Neural cell (in vitro differentiated cells): ENCODE measurements at regions not wholly inside any gene's neighbourhood (a gene's known extent, or its start where the extent isn't known, plus 50 kb on each side); places are given as distances from the start of the nearest gene placed in this dataset.

Source experiments
- H2AFZ ChIP-seq: fragments of 200-600, 300-800 bp; sonication (generic), shearing (Covaris generic); 2 replicates; pipeline ENCODE4 v1.6.0; 2014; ENCODE audit warnings: low read depth, mild to moderate bottlenecking, antibody characterized with exemption, low read length, moderate library complexity
- H3F3A ChIP-seq: fragments of 200-600 bp; shearing (Covaris generic); 2 replicates; pipeline ENCODE4 v1.6.1; 2016; ENCODE audit warnings: mild to moderate bottlenecking, moderate library complexity, mixed read lengths, antibody characterized with exemption, low read length; ENCODE audit not compliant: insufficient read depth, poor library complexity, severe bottlenecking
- H3K27ac ChIP-seq: fragments of 200-600, 300-800 bp; sonication (generic), shearing (Covaris generic); 2 replicates; pipeline ENCODE4 v1.5.1; 2014; ENCODE audit warnings: mild to moderate bottlenecking, low read length, moderate library complexity
- H3K27me3 ChIP-seq: fragments of 300-800, 200-600 bp; sonication (generic), shearing (Covaris generic); 2 replicates; pipeline ENCODE4 v1.6.0; 2014; ENCODE audit warnings: mild to moderate bottlenecking, low read depth, low read length, moderate library complexity; ENCODE audit not compliant: insufficient read depth
- H3K36me3 ChIP-seq: fragments of 300-800, 200-600 bp; sonication (generic), shearing (Covaris generic); 2 replicates; pipeline ENCODE4 v1.5.1; 2014; ENCODE audit warnings: mild to moderate bottlenecking, antibody characterized with exemption, low read length, moderate library complexity; ENCODE audit not compliant: insufficient read depth
- H3K4me2 ChIP-seq: fragments of 300-800, 200-600 bp; sonication (generic), shearing (Covaris generic); 2 replicates; pipeline ENCODE4 v1.6.0; 2014; ENCODE audit warnings: mild to moderate bottlenecking, low read length
- H3K4me3 ChIP-seq: fragments of 300-800, 200-600 bp; sonication (generic), shearing (Covaris generic); 2 replicates; pipeline ENCODE4 v1.5.1; 2014; ENCODE audit warnings: mild to moderate bottlenecking, low read length, moderate library complexity
- H3K79me2 ChIP-seq: fragments of 200-600 bp; shearing (Covaris generic); replicated peaks from 2 replicates; pipeline ENCODE4 v1.6.0; 2014; ENCODE audit warnings: mild to moderate bottlenecking, low read length, moderate library complexity; ENCODE audit not compliant: insufficient read depth
- H3K9ac ChIP-seq: fragments of 300-800, 200-600 bp; sonication (generic), shearing (Covaris generic); 2 replicates; pipeline ENCODE4 v1.6.1; 2016; ENCODE audit warnings: mild to moderate bottlenecking, low read length, mixed read lengths
- H3K9me2 ChIP-seq: fragments of 200-600 bp; shearing (Covaris generic); 2 replicates; pipeline ENCODE4 v1.6.1; 2016; ENCODE audit warnings: mild to moderate bottlenecking, low read length, mixed read lengths; ENCODE audit not compliant: insufficient read depth
- H3K9me3 ChIP-seq: fragments of 200-600, 300-800 bp; sonication (generic), shearing (Covaris generic); 2 replicates; pipeline ENCODE4 v1.6.1; 2016; ENCODE audit warnings: mild to moderate bottlenecking, mixed run types, low read length, moderate library complexity, mixed read lengths
- H4K20me1 ChIP-seq: fragments of 200-600 bp; shearing (Covaris generic); 2 replicates; pipeline ENCODE4 v1.6.1; 2016; ENCODE audit warnings: mild to moderate bottlenecking, mixed run types; ENCODE audit not compliant: insufficient read depth
- EP300 ChIP-seq: fragments of 450-650 bp; conservative IDR thresholded peaks from 2 replicates; pipeline ENCODE4 v1.6.1; 2014; ENCODE audit warnings: antibody characterized with exemption, mild to moderate bottlenecking, moderate library complexity; ENCODE audit not compliant: poor library complexity, severe bottlenecking
- EZH2 ChIP-seq: fragments of 200-600, 300-800 bp; shearing (Covaris generic), sonication (generic); IDR thresholded peaks from 2 replicates; pipeline ENCODE4 v1.6.1; 2014; ENCODE audit warnings: antibody characterized with exemption, low read length, borderline replicate concordance, mild to moderate bottlenecking; ENCODE audit not compliant: insufficient read depth, poor library complexity, severe bottlenecking
- MXI1 ChIP-seq: fragments of 450-650 bp; conservative IDR thresholded peaks from 2 replicates; pipeline ENCODE4 v1.6.1; 2014; ENCODE audit warnings: antibody characterized with exemption, mild to moderate bottlenecking; ENCODE audit not compliant: poor library complexity, severe bottlenecking
- POLR2AphosphoS5 ChIP-seq: IDR thresholded peaks from 2 replicates; pipeline ENCODE4 v1.6.1; 2012
- RAD21 ChIP-seq: fragments of 450-650 bp; conservative IDR thresholded peaks from 2 replicates; pipeline ENCODE4 v1.6.1; 2014; ENCODE audit warnings: antibody characterized with exemption, mild to moderate bottlenecking, moderate library complexity
- REST ChIP-seq: IDR thresholded peaks from 2 replicates; pipeline ENCODE4 v1.6.1; 2012; ENCODE audit warnings: borderline replicate concordance
- SMC3 ChIP-seq: fragments of 450-650 bp; conservative IDR thresholded peaks from 2 replicates; pipeline ENCODE4 v1.6.1; 2014; ENCODE audit warnings: antibody characterized with exemption, mild to moderate bottlenecking, moderate library complexity; ENCODE audit not compliant: poor library complexity
- TAF1 ChIP-seq: IDR thresholded peaks from 2 replicates; pipeline ENCODE4 v1.6.1; 2012; ENCODE audit warnings: low read depth
- TF ChIP-seq, protein P1 (sequence below): fragments of 450-650 bp; IDR thresholded peaks from 2 replicates; pipeline ENCODE4 v1.5.1; 2014; ENCODE audit warnings: antibody characterized with exemption, mild to moderate bottlenecking, moderate library complexity; ENCODE audit not compliant: poor library complexity, severe bottlenecking

GRCh38 chr12:92437452-92437851 is 265.3 kb upstream of the PLEKHG7 start:
- Histone ChIP-seq H3K9ac (no peak overlapping the region), H3F3A (no peaks in the 10 kb centered on the region), H3K4me3 (no peak overlapping the region), H3K9me2 (no peaks in the 10 kb centered on the region), H3K27me3 (no peaks in the 10 kb centered on the region), H3K9me3 (no peaks in the 10 kb centered on the region), H3K4me2 (no peak overlapping the region), H3K27ac (no peak overlapping the region), H4K20me1 (no peaks in the 10 kb centered on the region), H2AFZ (no peak overlapping the region), H3K79me2 (no peaks in the 10 kb centered on the region), H3K36me3 (no peaks in the 10 kb centered on the region)
- TF ChIP-seq SMC3 = no peak
- TF ChIP-seq TAF1 = no peak
- no peak for TF ChIP-seq REST
- no peak for TF ChIP-seq EP300
- TF ChIP-seq MXI1 = no peak
- no peak for TF ChIP-seq POLR2AphosphoS5
- TF ChIP-seq EZH2 = no peak
- TF ChIP-seq RAD21 = no peak
- TF ChIP-seq, protein P1, sequence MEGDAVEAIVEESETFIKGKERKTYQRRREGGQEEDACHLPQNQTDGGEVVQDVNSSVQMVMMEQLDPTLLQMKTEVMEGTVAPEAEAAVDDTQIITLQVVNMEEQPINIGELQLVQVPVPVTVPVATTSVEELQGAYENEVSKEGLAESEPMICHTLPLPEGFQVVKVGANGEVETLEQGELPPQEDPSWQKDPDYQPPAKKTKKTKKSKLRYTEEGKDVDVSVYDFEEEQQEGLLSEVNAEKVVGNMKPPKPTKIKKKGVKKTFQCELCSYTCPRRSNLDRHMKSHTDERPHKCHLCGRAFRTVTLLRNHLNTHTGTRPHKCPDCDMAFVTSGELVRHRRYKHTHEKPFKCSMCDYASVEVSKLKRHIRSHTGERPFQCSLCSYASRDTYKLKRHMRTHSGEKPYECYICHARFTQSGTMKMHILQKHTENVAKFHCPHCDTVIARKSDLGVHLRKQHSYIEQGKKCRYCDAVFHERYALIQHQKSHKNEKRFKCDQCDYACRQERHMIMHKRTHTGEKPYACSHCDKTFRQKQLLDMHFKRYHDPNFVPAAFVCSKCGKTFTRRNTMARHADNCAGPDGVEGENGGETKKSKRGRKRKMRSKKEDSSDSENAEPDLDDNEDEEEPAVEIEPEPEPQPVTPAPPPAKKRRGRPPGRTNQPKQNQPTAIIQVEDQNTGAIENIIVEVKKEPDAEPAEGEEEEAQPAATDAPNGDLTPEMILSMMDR = no peak

- no peak overlapping the region for H2AFZ ChIP-seq
- H3K27ac ChIP-seq = no peak overlapping the region
- H3K4me2 ChIP-seq = no peak overlapping the region
- no peaks in the 10 kb centered on the region for H3K9me2 ChIP-seq
- H4K20me1 ChIP-seq = no peaks in the 10 kb centered on the region
- no peaks in the 10 kb centered on the region for H3K27me3 ChIP-seq
- H3K9me3 ChIP-seq = no peaks in the 10 kb centered on the region
- no peak overlapping the region for H3K4me3 ChIP-seq
- H3K36me3 ChIP-seq = no peaks in the 10 kb centered on the region
- H3K9ac ChIP-seq = no peak overlapping the region
- H3K79me2 ChIP-seq = no peaks in the 10 kb centered on the region
- no peak for TF ChIP-seq POLR2AphosphoS5
- TF ChIP-seq SMC3 = no peak
- TF ChIP-seq, protein P1 = no peak
- no peak for TF ChIP-seq MXI1
- TF ChIP-seq REST = no peak
- TF ChIP-seq EZH2 = no peak
- no peak for TF ChIP-seq TAF1
- no peak for TF ChIP-seq EP300
- TF ChIP-seq RAD21 = no peak
- H3F3A ChIP-seq = no peaks in the 10 kb centered on the region
Measured at GRCh38 chr12:92436856-92437255, 265.9 kb upstream of the PLEKHG7 start.
